ENCODE measurements at regions not wholly inside any gene's neighbourhood (a gene's known extent, or its start where the extent isn't known, plus 50 kb on each side); places are given as distances from the start of the nearest gene placed in this dataset.

GRCh38 chr14:96956464-96957239, 159.5 kb downstream of the VRK1 start:
- TF ChIP-seq EZH2 (IDR thresholded peaks at IDR 0.05; ENCODE audit: insufficient read depth, poor library complexity, severe bottlenecking) (no peak), EZH2phosphoT487 (IDR thresholded peaks at IDR 0.05; ENCODE audit: insufficient read depth, low read depth) (no peak)

All from GM23248 (cell line).